ENCODE measurements at regions not wholly inside any gene's neighbourhood (a gene's known extent, or its start where the extent isn't known, plus 50 kb on each side); places are given as distances from the start of the nearest gene placed in this dataset.

GRCh38 chr11:122512688-122513087, 142.8 kb upstream of the UBASH3B start:
- no peak overlapping the region for H3K4me2 ChIP-seq
- H3K4me1 ChIP-seq, result no peaks in the 10 kb centered on the region
- ChIA-PET POLR2A (no interaction called here), CTCF (no interaction called here)
- no peaks in the 10 kb centered on the region for H3K9me3 ChIP-seq
- H3K4me3 ChIP-seq, result no peak overlapping the region
- no peak for DNase-seq (ENCODE audit: low read depth in 1 of 2, low spot score in 1 of 2)
- no peak for FAIRE-seq
- no peak overlapping the region for H3K27ac ChIP-seq
- 38% methylated on average over 2 of the region's 2 CpGs for whole genome bisulfite sequencing (ENCODE audit: missing lambda C conversion rate)
- ATAC-seq, result no peak
- TF ChIP-seq EHF (CRISPR knock-in tag; IDR thresholded peaks at IDR 0.05) (no peak), POLR2A (IDR thresholded peaks at IDR 0.05; ENCODE audit: low read length) (no peak), RARB (CRISPR knock-in tag; IDR thresholded peaks at IDR 0.05) (no peak), FOSB (CRISPR knock-in tag; IDR thresholded peaks at IDR 0.05) (no peak), HOXA7 (CRISPR knock-in tag; IDR thresholded peaks at IDR 0.05) (no peak), JUNB (IDR thresholded peaks at IDR 0.05) (no peak), EHMT2 (IDR thresholded peaks at IDR 0.05; ENCODE audit: low read depth) (no peak), MAX (IDR thresholded peaks at IDR 0.05) (no peak), BHLHE40 (IDR thresholded peaks at IDR 0.05; ENCODE audit: low read depth, low read length) (no peak)
- TF ChIP-seq, protein P1, sequence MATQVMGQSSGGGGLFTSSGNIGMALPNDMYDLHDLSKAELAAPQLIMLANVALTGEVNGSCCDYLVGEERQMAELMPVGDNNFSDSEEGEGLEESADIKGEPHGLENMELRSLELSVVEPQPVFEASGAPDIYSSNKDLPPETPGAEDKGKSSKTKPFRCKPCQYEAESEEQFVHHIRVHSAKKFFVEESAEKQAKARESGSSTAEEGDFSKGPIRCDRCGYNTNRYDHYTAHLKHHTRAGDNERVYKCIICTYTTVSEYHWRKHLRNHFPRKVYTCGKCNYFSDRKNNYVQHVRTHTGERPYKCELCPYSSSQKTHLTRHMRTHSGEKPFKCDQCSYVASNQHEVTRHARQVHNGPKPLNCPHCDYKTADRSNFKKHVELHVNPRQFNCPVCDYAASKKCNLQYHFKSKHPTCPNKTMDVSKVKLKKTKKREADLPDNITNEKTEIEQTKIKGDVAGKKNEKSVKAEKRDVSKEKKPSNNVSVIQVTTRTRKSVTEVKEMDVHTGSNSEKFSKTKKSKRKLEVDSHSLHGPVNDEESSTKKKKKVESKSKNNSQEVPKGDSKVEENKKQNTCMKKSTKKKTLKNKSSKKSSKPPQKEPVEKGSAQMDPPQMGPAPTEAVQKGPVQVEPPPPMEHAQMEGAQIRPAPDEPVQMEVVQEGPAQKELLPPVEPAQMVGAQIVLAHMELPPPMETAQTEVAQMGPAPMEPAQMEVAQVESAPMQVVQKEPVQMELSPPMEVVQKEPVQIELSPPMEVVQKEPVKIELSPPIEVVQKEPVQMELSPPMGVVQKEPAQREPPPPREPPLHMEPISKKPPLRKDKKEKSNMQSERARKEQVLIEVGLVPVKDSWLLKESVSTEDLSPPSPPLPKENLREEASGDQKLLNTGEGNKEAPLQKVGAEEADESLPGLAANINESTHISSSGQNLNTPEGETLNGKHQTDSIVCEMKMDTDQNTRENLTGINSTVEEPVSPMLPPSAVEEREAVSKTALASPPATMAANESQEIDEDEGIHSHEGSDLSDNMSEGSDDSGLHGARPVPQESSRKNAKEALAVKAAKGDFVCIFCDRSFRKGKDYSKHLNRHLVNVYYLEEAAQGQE (IDR thresholded peaks at IDR 0.05), result no peak
- TF ChIP-seq, protein P2, sequence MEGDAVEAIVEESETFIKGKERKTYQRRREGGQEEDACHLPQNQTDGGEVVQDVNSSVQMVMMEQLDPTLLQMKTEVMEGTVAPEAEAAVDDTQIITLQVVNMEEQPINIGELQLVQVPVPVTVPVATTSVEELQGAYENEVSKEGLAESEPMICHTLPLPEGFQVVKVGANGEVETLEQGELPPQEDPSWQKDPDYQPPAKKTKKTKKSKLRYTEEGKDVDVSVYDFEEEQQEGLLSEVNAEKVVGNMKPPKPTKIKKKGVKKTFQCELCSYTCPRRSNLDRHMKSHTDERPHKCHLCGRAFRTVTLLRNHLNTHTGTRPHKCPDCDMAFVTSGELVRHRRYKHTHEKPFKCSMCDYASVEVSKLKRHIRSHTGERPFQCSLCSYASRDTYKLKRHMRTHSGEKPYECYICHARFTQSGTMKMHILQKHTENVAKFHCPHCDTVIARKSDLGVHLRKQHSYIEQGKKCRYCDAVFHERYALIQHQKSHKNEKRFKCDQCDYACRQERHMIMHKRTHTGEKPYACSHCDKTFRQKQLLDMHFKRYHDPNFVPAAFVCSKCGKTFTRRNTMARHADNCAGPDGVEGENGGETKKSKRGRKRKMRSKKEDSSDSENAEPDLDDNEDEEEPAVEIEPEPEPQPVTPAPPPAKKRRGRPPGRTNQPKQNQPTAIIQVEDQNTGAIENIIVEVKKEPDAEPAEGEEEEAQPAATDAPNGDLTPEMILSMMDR (IDR thresholded peaks at IDR 0.05), result no peak

DNA sequence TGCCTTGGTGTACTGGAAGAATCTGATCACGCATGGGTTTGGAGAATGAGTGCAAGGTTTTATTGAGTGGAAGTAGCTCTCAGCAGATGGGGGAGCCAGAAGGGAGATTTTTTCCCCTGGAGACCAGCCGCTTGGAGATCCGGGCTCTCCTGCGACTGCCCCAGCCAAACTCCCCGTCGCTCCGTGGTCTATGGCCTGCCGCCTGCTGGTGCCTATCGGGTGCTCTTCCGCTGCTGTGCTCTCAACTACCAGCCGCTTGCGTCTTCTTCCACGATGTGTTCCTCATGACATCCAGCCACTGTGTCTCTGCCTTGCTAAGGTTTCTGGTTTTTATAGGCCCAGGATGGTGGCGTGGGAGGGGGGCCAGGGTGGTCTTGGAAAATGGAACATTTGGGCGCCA, 145.6 kb upstream of the UBASH3B start:
- POLR2A ChIA-PET, result no interaction called here
- no peak for FAIRE-seq
- TF ChIP-seq RCOR1 (IDR thresholded peaks at IDR 0.05; ENCODE audit: low read depth, low read length) (no peak), JUN (IDR thresholded peaks at IDR 0.05) (no peak), ZNF302 (CRISPR knock-in tag; IDR thresholded peaks at IDR 0.05) (no peak), ESRRA (IDR thresholded peaks at IDR 0.05; ENCODE audit: borderline replicate concordance, low read length) (no peak), PBX3 (IDR thresholded peaks at IDR 0.05) (no peak), MAX (IDR thresholded peaks at IDR 0.05) (no peak)
- Histone ChIP-seq H3K4me3 (no peak overlapping the region), H3K4me2 (no peak overlapping the region), H3K27ac (no peak overlapping the region), H3K9me3 (no peaks in the 10 kb centered on the region), H3K4me1 (peaks cover 6% of the 10 kb centered on the region; the same call in 1 of the 3 replicates)
- no peak for DNase-seq (ENCODE audit: low read depth in 1 of 2, low spot score in 1 of 2)
- no peak for ATAC-seq
- 63% methylated on average over 9 of the region's 15 CpGs for WGBS (ENCODE audit: missing lambda C conversion rate)
- CTCF ChIA-PET, result interaction anchor here (1.1 kb wide), 1 partner anchor 295 kb away, joined by 3 read pairs; no protein-coding TSS in a partner anchor

DNA sequence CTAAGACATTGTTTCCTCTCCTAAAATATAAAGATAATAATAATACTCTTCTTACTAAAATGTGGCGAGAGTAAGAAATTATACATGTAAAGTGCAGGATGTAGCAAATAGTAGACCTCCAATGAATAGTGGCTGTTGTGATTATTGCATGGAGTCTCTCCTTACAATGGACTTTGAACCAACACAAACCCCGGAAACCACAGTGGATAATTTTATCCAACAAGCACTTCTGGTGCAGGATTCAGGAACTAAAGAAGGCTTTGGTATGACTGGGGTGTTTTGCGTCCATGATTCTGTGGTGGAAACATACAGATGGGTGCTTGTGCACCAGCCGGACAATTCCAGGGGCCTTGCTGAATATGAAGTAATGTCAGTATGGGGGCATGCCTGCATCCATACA, 146.4 kb upstream of the UBASH3B start:
- TF ChIP-seq ESRRA (IDR thresholded peaks at IDR 0.05; ENCODE audit: borderline replicate concordance, low read length), result no peak
- no peak for TF ChIP-seq JUN (IDR thresholded peaks at IDR 0.05)
- no peak for TF ChIP-seq RFX5 (IDR thresholded peaks at IDR 0.05)
- no peak for TF ChIP-seq MAFK (IDR thresholded peaks at IDR 0.05; ENCODE audit: partially characterized antibody)
- H3K4me1 ChIP-seq, result peaks cover 6% of the 10 kb centered on the region; the same call in 1 of the 3 replicates
- ATAC-seq, result no peak
- DNase-seq (ENCODE audit: low read depth in 1 of 2, low spot score in 1 of 2), result no peak
- H3K9me3 ChIP-seq, result no peaks in the 10 kb centered on the region
- H3K4me2 ChIP-seq, result no peak overlapping the region
- ChIA-PET POLR2A (no interaction called here), CTCF (interaction anchor here (6.3 kb wide), 1 partner anchor 854 kb away, joined by 78 read pairs; no protein-coding TSS in a partner anchor)
- 58% methylated on average over 4 of the region's 4 CpGs for WGBS (ENCODE audit: missing lambda C conversion rate)
- H3K4me3 ChIP-seq, result no peak overlapping the region
- H3K27ac ChIP-seq, result no peak overlapping the region
- FAIRE-seq, result no peak

Data from A549 (cell line).